NCI-H446 (cell line): ENCODE measurements at regions not wholly inside any gene's neighbourhood (a gene's known extent, or its start where the extent isn't known, plus 50 kb on each side); places are given as distances from the start of the nearest gene placed in this dataset.

Source experiments
- DNase-seq, 2 experiments: peaks; one replicate each; lab custom pipeline; 2025; lab: John Stamatoyannopoulos, UW

- no peak for DNase-seq
Observed at GRCh38 chr5:98605426-98605825, 168.0 kb upstream of the RGMB start.

DNA sequence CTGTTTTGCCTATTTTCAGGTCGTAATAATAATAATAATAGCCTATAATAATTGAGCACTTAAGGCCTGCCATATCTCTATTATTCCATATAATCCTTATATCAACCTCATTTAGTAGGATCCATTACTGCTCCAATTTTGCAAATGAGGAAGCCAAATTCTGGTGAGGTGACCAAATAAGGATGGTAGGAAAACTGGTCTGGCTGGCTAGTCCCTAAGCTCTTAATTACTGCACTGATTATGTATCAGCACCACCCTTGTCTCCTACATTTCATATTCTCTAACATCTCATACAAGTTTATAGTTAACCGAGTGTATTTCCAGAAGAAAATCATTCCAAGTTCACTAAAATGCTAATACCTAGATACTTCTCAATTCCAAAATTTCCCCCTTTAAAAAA, 166.5 kb upstream of the RGMB start:
- DNase-seq: no peak

DNA sequence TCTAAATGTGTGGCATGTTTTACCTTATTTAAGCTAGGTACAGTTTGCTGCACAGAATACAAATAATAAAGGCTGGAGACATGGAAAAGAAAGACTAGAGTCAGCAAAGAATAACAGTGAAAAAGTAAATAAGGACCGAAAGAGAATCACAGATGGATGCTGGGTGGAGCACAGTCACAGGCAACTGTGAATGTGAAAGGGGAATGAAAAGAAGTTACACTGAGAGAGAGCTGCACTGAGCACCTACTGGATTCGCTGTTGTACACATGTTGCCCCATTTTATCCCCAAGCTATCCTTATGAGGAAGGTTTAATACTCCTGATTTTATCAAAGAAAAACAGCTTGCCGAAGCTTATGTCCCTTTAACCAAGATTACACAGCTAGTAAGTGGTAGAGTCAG, 165.4 kb upstream of the RGMB start:
- no peak for DNase-seq

- DNase-seq: no peak
Observed at GRCh38 chr5:98614341-98614740, 159.1 kb upstream of the RGMB start.

GRCh38 chr5:98621821-98622220, 151.6 kb upstream of the RGMB start:
- DNase-seq: no peak

GRCh38 chr5:98624145-98624880, 149.2 kb upstream of the RGMB start:
- no peak for DNase-seq

DNA sequence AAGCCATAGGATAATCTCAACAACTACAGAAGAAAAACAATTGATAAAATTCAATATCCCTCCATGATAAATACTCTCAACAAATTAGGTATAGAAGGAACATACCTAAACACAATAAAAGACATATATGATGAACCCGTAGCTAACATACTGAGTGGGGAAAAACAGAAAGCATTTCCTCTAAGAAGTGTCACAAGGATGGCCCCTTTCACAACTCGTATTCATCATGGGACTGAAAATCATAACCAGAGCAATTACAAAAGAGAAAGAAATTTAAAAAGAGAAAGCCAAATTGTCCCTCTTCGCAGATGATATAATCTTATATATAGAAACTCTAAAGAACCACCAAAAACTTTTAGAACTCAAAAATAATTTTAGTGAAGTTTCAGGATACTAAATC, 146.3 kb upstream of the RGMB start:
- DNase-seq: no peak

GRCh38 chr5:98630621-98631020, 142.8 kb upstream of the RGMB start:
- no peak for DNase-seq

DNA sequence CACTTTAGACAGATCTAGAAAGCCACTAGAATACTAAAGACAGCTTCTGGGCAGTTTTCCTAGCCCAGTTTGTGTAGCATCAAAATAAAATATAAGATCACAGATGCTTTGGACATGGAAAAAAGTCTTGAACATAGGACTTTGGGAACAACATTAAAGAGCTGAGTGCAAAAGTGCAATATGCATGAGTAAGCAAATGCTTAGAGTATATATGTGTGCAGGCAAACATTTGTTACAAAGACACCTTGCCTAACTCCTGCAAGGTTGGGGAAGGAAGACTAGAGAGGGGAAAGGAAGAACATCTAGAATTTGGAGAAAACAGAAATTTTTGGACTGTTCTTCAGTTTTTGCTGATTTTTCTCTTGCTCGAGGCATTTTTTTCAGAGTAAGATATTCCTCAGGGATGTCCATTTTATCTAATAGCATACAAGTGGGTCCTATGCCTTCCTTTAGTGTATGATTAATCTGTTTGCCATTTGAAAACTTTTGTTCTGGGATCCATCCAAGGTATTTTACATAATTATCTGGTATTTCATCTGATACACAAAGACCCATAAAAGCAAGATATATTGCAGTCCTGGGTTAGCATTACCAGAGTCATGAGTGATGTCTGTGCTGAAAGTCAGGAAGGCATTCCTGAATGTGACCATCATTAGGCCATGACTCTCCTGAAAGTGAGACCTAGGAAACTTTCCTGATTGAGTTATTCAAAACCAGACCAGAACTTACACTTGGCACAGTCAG, 142.0 kb upstream of the RGMB start:
- DNase-seq: no peak

- peak in 1 of 2 experiments; percentile 34 for DNase-seq
Observed at GRCh38 chr5:98635656-98636055, 137.8 kb upstream of the RGMB start.

GRCh38 chr5:98637116-98637515, 136.3 kb upstream of the RGMB start:
- peak; percentile 51 to 78 for DNase-seq

DNA sequence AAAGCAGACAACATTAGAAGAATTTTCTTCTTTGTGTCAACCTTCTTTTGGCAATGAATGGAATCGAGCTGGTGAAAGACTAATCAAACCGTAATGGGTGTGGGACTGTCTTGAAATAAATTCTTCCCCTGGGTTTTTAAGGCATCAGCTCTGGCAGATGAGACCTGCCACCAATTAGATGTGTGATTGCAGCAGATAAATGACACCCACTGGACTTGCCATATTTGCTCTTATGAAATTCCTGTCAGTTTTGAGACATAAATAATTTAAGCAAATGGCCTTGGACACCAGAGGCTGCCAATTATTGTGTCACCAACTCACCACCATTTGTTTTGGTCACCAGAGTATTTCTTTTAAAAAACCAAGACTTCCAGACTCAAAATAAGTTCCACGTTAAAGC, 135.9 kb upstream of the RGMB start:
- peak; percentile 33 to 72 for DNase-seq

DNA sequence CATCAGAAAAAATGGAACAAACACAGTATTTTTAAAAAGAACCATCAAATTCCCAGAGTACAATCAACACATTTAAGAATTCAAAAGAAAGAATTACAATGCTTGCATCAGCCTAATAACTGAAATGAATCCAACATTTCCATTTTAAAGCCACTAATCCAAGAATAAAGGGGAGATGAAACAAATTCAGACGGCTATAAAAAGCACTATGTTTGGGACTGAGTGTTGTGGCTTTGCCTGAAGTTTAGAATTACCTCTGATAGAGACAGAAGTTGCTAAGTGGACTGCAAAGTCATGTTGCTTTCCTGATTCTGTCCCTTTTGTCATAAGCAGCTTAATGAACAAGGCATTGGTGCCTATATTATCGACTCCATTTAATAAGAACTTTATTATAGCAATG, 135.4 kb upstream of the RGMB start:
- DNase-seq: no peak

DNA sequence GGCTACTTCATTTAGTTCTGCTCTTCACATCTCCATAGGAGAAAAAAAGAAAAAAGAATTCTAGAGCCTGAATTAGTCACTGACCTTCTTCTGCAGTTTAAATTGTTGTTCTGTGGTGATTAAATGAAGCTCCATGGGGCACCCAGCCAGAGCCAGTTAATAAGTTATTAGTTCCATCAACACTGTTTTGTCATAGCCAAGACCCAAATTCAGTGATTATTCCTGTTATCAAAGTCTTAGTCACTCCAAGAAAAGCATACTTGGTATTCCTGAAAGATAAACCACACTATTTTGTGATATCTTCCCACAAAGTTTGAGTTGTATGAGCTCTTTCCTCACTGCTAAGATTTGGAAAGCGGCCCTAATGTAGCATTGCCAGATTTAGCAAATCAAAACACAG, 134.8 kb upstream of the RGMB start:
- peak; percentile 43 to 48 for DNase-seq

- peak; percentile 44 to 78 for DNase-seq
Observed at GRCh38 chr5:98639274-98639673, 134.2 kb upstream of the RGMB start.

GRCh38 chr5:98641671-98642070, 131.8 kb upstream of the RGMB start:
- no peak for DNase-seq

- no peak for DNase-seq
Observed at GRCh38 chr5:98643569-98643968, 129.9 kb upstream of the RGMB start.

DNA sequence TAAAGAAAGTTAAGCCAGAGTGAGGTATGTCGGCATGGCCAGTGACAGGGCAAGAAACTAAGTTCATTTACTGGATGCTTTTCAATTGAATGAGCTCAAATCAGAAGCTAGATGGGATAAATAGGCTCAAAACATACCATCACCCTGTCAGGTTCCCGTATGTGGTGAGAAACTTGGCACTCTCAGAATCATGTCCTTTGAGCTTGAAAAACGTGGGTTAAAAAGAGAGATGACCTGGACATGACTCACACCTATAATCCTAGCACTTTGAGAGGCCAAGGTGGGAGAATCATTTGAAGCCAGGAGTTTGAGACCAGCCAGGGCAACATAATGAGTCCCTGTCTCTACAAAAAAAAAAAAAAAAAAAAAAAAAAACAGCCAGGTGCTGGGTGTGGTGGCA, 121.7 kb upstream of the RGMB start:
- DNase-seq: no peak

GRCh38 chr5:98656125-98656795, 117.2 kb upstream of the RGMB start:
- DNase-seq: peak in 1 of 2 experiments; percentile 5

GRCh38 chr5:98656796-98657195, 116.7 kb upstream of the RGMB start:
- no peak for DNase-seq

GRCh38 chr5:98657559-98657958, 115.9 kb upstream of the RGMB start:
- no peak for DNase-seq

DNA sequence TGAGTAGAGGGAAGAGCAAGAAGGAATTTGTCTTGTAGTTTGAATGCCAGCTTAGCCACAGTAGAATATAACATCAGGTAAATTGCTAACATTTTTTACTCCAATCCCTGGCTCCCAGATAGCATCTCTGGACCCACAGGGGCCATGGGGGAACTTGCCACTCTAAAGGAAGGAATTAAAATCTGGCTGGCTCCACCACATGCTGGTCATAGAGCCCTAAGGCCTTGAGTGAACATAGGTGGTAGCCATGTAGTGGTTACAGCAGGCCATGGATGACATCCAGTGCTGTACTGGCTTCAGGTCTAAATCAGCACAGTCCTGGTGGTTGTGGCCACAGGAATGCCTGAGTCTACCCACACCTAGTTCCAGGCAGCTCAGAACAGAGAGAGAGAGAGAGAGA, 109.9 kb upstream of the RGMB start:
- no peak for DNase-seq

- DNase-seq: no peak
Observed at GRCh38 chr5:98664736-98665135, 108.7 kb upstream of the RGMB start.
